ENCODE measurements at regions not wholly inside any gene's neighbourhood (a gene's known extent, or its start where the extent isn't known, plus 50 kb on each side); places are given as distances from the start of the nearest gene placed in this dataset.
"Not testable (repeated sequence)": the region's sequence is repeated elsewhere in the genome, so short reads cannot be mapped to it uniquely, and the experiment has no call there.

GRCh38 chr11:135023499-135023898 lies 611.5 kb upstream of the B3GAT1 start:
- no peak for TF ChIP-seq POLR2A (IDR thresholded peaks at IDR 0.05; ENCODE audit: extremely low read depth, insufficient read length)
- no peak for TF ChIP-seq CTCF (IDR thresholded peaks at IDR 0.05; ENCODE audit: low read depth, low read length)
- TF ChIP-seq MAX (IDR thresholded peaks at IDR 0.05; ENCODE audit: low read depth, low read length), result no peak
- no peak for TF ChIP-seq MYC (IDR thresholded peaks at IDR 0.05; ENCODE audit: low read depth, low read length)
- no peak for DNase-seq (ENCODE audit: low read depth)
- H3K4me3 ChIP-seq (ENCODE audit: low read depth, low read length), result no peak overlapping the region

- no peak for DNase-seq (ENCODE audit: low read depth)
- no peak overlapping the region for H3K4me3 ChIP-seq (ENCODE audit: low read depth, low read length)
- TF ChIP-seq MAX (IDR thresholded peaks at IDR 0.05; ENCODE audit: low read depth, low read length) (no peak), POLR2A (IDR thresholded peaks at IDR 0.05; ENCODE audit: extremely low read depth, insufficient read length) (no peak)
Measured at GRCh38 chr11:135022454-135022853, 610.4 kb upstream of the B3GAT1 start.

GRCh38 chr11:135019899-135020298 lies 607.9 kb upstream of the B3GAT1 start:
- TF ChIP-seq POLR2A (IDR thresholded peaks at IDR 0.05; ENCODE audit: extremely low read depth, insufficient read length) (no peak), MAX (IDR thresholded peaks at IDR 0.05; ENCODE audit: low read depth, low read length) (no peak), MYC (IDR thresholded peaks at IDR 0.05; ENCODE audit: low read depth, low read length) (no peak), CTCF (IDR thresholded peaks at IDR 0.05; ENCODE audit: low read depth, low read length) (no peak)
- no peak overlapping the region for H3K4me3 ChIP-seq (ENCODE audit: low read depth, low read length)
- peak; percentile 47 for DNase-seq (ENCODE audit: low read depth)

- TF ChIP-seq CTCF (IDR thresholded peaks at IDR 0.05; ENCODE audit: low read depth, low read length), result no peak
- TF ChIP-seq POLR2A (IDR thresholded peaks at IDR 0.05; ENCODE audit: extremely low read depth, insufficient read length), result no peak
- no peak for TF ChIP-seq MYC (IDR thresholded peaks at IDR 0.05; ENCODE audit: low read depth, low read length)
- TF ChIP-seq MAX (IDR thresholded peaks at IDR 0.05; ENCODE audit: low read depth, low read length), result no peak
- DNase-seq (ENCODE audit: low read depth), result no peak
- no peak overlapping the region for H3K4me3 ChIP-seq (ENCODE audit: low read depth, low read length)
Measured at GRCh38 chr11:135019343-135019871, 607.4 kb upstream of the B3GAT1 start.

GRCh38 chr11:135017296-135017695 lies 605.3 kb upstream of the B3GAT1 start:
- no peak overlapping the region for H3K4me3 ChIP-seq (ENCODE audit: low read depth, low read length)
- TF ChIP-seq MYC (IDR thresholded peaks at IDR 0.05; ENCODE audit: low read depth, low read length) (no peak), MAX (IDR thresholded peaks at IDR 0.05; ENCODE audit: low read depth, low read length) (no peak), CTCF (IDR thresholded peaks at IDR 0.05; ENCODE audit: low read depth, low read length) (no peak), POLR2A (IDR thresholded peaks at IDR 0.05; ENCODE audit: extremely low read depth, insufficient read length) (no peak)
- DNase-seq (ENCODE audit: low read depth), result no peak

- H3K4me3 ChIP-seq (ENCODE audit: low read depth, low read length), result no peak overlapping the region
- no peak for DNase-seq (ENCODE audit: low read depth)
- TF ChIP-seq CTCF (IDR thresholded peaks at IDR 0.05; ENCODE audit: low read depth, low read length) (no peak), MAX (IDR thresholded peaks at IDR 0.05; ENCODE audit: low read depth, low read length) (no peak), POLR2A (IDR thresholded peaks at IDR 0.05; ENCODE audit: extremely low read depth, insufficient read length) (no peak), MYC (IDR thresholded peaks at IDR 0.05; ENCODE audit: low read depth, low read length) (no peak)
Measured at GRCh38 chr11:135015966-135016365, 603.9 kb upstream of the B3GAT1 start.

GRCh38 chr11:135011313-135011712 lies 599.3 kb upstream of the B3GAT1 start:
- not testable (repeated sequence) for H3K4me3 ChIP-seq (ENCODE audit: low read depth, low read length); DNase-seq (ENCODE audit: low read depth)

All from NB4 (cell line).